ENCODE measurements at regions not wholly inside any gene's neighbourhood (a gene's known extent, or its start where the extent isn't known, plus 50 kb on each side); places are given as distances from the start of the nearest gene placed in this dataset.

DNA sequence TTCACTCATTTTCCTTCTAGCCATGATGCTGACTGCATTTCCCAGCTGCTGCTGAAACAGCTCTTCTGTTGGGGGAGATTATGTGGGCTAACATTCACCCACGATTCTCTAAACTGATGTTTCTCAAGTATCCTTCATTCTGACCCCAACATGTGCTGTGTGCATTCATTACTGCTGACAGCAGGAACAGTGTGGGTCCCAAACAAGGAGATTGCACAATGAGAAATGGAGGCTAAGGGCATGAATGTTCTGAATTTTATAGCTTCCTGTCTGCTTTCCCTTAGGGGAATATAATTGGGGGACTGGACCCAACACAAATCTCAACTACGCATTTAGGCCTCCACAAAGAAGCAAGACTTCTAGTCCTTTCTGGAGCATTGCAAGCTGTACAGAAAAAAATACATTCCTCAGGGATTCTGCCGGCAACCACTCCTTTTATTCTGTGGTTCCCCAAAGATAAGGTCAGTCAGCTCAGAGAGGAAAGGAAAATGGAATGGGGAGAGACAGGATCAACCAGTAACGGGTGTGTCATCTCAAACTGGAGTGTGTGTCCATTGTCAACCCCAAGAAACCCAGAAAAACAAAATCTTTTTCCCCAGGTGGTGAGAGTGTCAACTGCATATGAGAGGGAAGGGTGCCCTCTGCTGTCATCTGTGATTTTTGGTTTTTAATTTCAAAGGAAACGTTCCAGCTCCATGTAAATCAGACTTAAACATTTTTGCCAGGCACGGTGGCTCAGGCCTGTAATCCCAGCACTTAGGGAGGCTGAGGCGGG, 81.5 kb upstream of the EGFL6 start:
- TF ChIP-seq, protein P1, sequence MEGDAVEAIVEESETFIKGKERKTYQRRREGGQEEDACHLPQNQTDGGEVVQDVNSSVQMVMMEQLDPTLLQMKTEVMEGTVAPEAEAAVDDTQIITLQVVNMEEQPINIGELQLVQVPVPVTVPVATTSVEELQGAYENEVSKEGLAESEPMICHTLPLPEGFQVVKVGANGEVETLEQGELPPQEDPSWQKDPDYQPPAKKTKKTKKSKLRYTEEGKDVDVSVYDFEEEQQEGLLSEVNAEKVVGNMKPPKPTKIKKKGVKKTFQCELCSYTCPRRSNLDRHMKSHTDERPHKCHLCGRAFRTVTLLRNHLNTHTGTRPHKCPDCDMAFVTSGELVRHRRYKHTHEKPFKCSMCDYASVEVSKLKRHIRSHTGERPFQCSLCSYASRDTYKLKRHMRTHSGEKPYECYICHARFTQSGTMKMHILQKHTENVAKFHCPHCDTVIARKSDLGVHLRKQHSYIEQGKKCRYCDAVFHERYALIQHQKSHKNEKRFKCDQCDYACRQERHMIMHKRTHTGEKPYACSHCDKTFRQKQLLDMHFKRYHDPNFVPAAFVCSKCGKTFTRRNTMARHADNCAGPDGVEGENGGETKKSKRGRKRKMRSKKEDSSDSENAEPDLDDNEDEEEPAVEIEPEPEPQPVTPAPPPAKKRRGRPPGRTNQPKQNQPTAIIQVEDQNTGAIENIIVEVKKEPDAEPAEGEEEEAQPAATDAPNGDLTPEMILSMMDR (conservative IDR thresholded peaks at IDR 0.05 in 1 of 2, IDR thresholded peaks at IDR 0.05 in 1 of 2; ENCODE audit: extremely low read depth in 1 of 2, insufficient read depth in 1 of 2, low read depth in 1 of 2, low read length in 2 of 2) = peak; percentile 52 to 70
- no peak for TF ChIP-seq EZH2 (IDR thresholded peaks at IDR 0.05; ENCODE audit: borderline replicate concordance, low read length)

Measured in mammary epithelial cell (primary cell).